Activated CD4-positive, alpha-beta T cell treated with anti-CD3 and anti-CD28 coated beads for 4 hours (primary cell): ENCODE measurements at regions not wholly inside any gene's neighbourhood (a gene's known extent, or its start where the extent isn't known, plus 50 kb on each side); places are given as distances from the start of the nearest gene placed in this dataset.

Experiments
- DNase-seq, 2 donors: peaks; one replicate each; pipeline ENCODE4 v3.0.0-alpha.2; 2020

GRCh38 chr3:23644099-23644498 is 161.7 kb upstream of the UBE2E1 start:
- DNase-seq, result no peak

- DNase-seq, result no peak
These were observed 161.1 kb upstream of the UBE2E1 start for GRCh38 chr3:23644676-23645075.

GRCh38 chr3:23645533-23646183 is 160.1 kb upstream of the UBE2E1 start:
- no peak for DNase-seq

DNA sequence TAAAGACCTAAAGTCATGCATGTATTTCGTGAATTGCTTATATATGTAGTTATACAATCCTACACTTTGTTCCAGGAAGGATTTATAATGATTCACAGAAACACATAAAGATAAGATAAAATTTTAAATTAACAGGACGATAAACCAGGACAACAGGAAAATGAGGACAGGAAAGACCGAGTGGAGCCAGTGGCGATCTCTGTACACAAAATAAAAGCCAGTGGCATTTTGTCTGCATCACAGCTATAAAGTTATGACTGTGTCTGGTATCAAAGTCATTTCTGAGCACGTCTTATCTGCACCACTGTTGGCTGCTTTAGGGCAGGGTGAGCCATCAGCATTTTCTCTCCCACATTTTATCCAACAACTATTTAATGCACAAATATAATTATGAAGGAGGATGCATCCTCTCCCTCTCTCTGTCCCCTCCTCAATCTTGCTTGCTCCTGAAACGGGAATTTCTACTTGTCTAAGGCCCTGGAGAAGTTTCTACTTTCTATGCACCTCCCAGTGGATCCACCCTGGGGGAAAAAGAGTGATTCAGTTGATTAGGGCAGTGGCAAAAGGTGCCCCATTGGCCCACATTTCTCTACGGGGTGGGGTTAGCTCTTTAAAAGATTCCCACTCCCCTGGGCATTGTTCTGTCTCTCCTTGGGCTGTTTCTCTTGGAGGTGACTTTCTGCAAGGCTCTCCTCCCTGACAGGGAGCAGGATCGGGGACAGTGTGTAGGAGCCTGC is 159.4 kb upstream of the UBE2E1 start:
- DNase-seq, result no peak

GRCh38 chr3:23647706-23648258 is 158.0 kb upstream of the UBE2E1 start:
- DNase-seq, result no peak

GRCh38 chr3:23648326-23648995 is 157.3 kb upstream of the UBE2E1 start:
- no peak for DNase-seq

DNA sequence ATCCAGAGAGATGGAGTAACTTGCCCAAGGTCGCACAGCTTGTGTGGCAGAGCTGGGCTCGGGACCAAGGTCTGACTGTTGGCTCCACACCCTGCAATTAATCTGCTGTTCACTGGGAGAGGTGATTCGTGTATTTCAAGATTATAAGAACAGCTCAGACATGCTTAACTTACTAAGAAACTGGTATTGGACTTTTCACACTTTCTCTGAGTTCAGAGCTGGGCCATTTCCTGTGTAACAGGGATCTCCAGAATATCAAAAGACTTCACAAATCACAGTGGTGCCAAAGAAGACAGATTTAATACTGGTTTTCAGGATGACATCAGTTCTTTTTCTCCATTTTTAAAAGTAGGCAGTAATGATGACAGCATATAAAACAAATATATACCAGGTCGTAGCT is 156.8 kb upstream of the UBE2E1 start:
- no peak for DNase-seq

- no peak for DNase-seq
These were observed 156.3 kb upstream of the UBE2E1 start for GRCh38 chr3:23649448-23649847.

- DNase-seq, result no peak
These were observed 155.2 kb upstream of the UBE2E1 start for GRCh38 chr3:23650371-23651140.

DNA sequence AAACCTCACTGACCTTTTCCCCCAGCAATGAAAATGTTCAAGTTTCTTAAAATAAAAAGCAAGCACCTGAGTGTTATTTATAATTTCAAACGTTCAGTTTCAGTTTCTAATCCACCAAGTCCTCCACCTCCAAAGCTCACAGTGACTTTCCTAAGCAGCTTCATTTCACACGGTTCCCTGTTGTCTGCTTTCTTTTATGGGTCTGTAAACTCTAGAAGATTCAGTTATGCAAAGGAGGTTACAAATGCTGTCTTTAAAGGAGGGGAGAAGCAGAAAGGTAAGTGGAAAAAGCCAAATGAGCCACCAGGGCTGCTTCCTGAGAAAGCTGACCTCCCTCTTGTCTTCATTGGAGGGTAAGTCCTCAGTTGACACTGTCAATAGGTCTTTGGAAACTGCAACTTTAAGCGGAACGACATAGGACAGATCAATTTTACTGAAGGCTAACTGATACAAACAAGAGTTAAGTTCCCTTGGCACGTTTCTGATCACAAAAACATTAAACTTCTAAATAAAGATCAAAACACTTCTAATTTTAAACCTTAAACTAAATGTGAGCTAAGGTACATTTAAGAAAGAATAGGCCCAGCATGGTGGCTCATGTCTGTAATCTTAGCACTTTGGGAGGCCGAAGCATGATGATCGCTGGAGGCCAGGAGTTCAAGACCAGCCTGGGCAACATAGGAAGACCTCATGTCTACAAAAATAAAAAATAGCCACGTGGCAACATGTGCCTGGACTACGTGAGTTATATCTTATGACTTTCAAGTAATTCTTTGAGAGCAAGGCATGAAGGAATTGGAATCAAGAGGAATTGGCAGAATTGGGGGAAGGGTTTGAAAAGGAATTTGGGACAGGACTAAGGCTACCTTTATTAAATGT is 151.9 kb upstream of the UBE2E1 start:
- no peak for DNase-seq

DNA sequence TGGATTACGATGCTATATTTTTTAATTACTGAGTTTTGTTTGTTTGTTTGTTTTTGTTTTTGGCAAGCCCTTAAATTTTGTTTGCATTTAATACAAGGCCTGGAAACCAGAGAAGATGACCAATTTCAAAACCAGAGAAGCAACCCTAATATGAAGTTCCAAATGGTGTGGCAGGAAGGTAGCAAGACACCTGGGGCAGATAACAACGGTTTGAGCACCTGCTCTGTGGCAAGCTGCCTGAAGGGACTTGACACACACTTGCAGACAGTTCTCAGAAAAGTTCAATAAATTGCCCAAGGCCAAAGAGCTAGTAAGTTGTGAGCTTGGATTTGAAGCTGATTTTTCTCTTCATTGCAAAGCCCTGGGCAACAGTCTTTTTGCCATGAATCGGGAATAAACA is 151.2 kb upstream of the UBE2E1 start:
- DNase-seq, result no peak

GRCh38 chr3:23655749-23656148 is 150.0 kb upstream of the UBE2E1 start:
- DNase-seq, result no peak

DNA sequence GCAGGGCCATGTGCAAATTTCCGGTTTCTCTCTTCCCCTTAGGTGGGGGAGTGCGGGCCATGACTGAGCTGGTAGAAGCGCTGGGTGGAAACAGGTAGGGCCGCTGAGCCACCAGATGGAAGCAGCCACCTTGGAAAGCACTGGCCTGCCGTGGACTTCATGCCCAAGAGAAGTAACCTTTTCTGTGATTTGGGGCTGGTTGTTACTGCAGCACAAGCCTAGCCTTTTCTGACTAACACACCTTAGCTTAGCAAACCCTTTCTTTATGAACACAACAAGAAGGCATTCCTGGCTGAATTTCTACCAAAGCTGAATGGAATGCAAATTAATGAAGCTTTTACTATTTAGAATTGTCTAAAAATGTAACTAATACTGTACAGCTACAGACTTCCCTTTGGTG is 149.6 kb upstream of the UBE2E1 start:
- DNase-seq, result no peak

- no peak for DNase-seq
These were observed 148.9 kb upstream of the UBE2E1 start for GRCh38 chr3:23656821-23657220.

DNA sequence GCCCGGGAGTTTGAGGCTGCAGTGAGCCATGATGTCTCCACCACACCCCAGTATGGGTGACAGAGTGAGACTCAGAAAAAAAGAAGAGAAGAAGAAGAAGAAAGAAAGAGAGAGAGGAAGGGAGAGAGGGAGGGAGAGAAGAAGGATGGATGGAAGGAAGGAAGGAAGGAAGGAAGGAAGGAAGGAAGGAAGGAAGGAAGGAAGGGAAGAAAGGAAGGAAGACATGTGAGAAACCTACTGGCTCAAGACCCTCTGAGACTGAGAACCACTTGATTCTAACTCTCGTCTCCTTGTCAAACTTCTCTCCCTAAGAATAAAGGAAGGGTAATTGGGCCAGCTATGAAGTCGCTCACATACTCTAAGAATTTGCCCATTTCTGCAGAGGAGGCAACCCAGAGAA is 148.1 kb upstream of the UBE2E1 start:
- DNase-seq, result no peak

DNA sequence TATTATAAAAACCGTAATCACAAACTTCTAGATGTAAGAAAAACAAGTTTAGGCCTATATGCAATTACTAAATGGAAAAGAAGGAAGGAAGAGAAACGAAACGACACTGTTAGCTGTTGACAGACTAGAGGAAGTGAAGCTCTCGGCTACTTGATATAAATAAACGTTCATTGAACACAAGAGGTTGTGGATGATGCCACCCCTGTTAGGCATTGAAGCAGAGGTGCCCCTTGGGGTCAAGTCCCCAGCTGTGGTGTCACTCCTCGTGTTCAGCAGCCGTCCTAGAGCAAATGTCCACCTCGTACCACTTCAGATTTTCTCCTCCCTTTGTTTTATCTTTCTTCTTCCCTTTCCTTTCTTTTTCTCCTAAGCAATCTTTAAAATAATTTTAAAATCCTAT is 146.5 kb upstream of the UBE2E1 start:
- no peak for DNase-seq

DNA sequence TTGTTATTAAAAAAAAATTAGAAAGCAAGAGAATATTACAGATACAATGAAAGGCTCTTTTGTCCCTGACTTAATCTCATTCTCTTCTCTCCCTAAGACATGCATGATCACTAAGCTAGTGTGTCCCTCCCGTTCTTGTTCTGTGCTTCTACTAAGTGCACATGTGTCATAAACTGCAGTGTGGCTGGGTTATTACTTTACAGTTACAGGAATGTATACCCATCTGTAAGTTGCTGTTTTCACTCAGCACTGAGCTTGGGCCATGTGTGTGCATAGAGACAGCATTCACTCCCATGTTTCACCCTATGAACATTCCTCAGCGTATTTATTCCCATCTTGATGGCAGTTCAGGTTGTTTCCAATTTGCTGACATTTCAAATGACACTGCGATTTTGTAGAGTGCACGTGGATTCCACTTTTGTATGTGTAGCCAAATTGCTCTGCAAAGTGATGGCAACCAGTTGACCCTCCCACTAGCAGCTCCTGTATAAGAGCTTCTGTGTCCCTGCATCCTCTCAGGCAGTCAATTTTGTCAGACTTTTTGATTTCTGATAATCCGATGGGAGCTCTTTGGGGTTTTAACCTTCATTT is 145.8 kb upstream of the UBE2E1 start:
- DNase-seq, result no peak

GRCh38 chr3:23662079-23662617 is 143.6 kb upstream of the UBE2E1 start:
- no peak for DNase-seq

DNA sequence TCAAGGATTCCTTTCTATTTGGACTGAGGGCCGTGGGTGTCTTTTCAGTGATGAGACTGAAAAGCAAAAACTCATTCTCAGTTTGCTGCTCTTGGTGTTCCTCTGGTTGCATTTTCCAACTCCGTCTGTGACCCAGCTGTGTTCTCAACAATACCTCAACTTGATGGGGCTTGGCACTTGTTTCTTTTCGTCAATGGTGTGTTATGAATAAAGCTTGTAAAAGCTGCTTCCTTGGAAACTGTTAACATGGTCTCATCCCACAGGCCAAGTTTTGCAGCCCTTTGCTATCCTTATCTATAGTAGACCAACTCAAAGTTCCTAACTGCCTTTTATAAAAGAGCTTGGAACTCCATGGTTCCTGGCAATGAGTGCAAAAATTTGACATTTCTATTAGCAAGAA is 142.5 kb upstream of the UBE2E1 start:
- DNase-seq, result no peak

DNA sequence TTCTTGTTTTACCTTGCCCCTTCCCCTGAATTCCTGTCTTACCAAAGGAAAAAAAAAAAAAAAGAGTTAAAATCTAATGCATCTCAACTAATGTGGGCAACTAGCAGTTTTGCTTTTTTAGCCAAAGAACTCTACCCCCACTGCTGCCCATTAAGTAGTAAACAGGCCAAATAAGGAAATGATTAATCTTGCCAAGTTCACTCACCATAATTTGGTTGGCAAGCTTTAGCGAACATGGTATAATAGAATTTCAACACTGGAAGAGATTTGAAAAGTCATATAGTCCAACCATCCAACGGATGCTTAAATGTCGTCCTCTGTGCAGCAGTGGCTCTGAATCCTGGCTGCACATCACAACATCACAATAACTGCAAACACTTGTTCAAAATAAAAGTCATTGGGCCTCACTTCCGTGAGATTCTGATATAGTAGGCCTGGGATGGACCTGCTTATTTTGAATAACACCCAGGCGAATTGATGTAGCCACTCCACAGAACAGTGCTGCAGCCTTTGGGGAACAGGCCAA is 142.0 kb upstream of the UBE2E1 start:
- no peak for DNase-seq

DNA sequence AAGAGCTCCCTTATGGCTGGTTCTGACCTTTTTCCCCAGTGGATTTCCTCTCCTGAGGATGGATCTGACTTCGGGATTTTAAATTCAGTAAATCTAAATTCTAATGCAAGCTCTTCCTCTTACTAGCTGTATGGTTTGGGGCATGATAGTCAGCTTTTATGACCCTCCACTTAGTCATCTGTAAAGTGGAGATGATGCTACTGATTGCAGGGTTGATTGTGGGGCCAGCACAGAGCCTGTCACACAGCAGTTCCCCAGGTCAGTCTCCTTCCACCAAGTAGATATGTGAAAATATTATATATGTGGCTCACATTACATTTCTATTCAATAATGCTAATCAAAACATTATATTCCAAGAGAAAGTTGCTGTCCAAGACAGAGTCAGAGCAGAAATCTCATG is 141.3 kb upstream of the UBE2E1 start:
- DNase-seq, result no peak
